ENCODE measurements at regions not wholly inside any gene's neighbourhood (a gene's known extent, or its start where the extent isn't known, plus 50 kb on each side); places are given as distances from the start of the nearest gene placed in this dataset.

GRCh38 chr1:238063454-238063853, 172.7 kb upstream of the ZP4 start:
- TF ChIP-seq KLF10 (tag by site-specific recombination; IDR thresholded peaks at IDR 0.05) (no peak), KLF16 (tag by site-specific recombination; IDR thresholded peaks at IDR 0.05) (no peak), ATF2 (tag by site-specific recombination; IDR thresholded peaks at IDR 0.05; ENCODE audit: low read depth) (no peak), ZNF24 (tag by site-specific recombination; IDR thresholded peaks at IDR 0.05) (no peak), ZNF23 (tag by site-specific recombination; IDR thresholded peaks at IDR 0.05; ENCODE audit: borderline replicate concordance) (no peak), ZNF274 (IDR thresholded peaks at IDR 0.05; ENCODE audit: low read length) (no peak), ZNF274 (tag by site-specific recombination; IDR thresholded peaks at IDR 0.05; ENCODE audit: borderline replicate concordance) (no peak), GLIS1 (tag by site-specific recombination; IDR thresholded peaks at IDR 0.05) (no peak)
- TF ChIP-seq, protein P1, sequence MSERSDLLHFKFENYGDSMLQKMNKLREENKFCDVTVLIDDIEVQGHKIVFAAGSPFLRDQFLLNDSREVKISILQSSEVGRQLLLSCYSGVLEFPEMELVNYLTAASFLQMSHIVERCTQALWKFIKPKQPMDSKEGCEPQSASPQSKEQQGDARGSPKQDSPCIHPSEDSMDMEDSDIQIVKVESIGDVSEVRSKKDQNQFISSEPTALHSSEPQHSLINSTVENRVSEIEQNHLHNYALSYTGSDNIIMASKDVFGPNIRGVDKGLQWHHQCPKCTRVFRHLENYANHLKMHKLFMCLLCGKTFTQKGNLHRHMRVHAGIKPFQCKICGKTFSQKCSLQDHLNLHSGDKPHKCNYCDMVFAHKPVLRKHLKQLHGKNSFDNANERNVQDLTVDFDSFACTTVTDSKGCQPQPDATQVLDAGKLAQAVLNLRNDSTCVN (tag by site-specific recombination; optimal IDR thresholded peaks at IDR 0.05), result no peak
- TF ChIP-seq, protein P2, sequence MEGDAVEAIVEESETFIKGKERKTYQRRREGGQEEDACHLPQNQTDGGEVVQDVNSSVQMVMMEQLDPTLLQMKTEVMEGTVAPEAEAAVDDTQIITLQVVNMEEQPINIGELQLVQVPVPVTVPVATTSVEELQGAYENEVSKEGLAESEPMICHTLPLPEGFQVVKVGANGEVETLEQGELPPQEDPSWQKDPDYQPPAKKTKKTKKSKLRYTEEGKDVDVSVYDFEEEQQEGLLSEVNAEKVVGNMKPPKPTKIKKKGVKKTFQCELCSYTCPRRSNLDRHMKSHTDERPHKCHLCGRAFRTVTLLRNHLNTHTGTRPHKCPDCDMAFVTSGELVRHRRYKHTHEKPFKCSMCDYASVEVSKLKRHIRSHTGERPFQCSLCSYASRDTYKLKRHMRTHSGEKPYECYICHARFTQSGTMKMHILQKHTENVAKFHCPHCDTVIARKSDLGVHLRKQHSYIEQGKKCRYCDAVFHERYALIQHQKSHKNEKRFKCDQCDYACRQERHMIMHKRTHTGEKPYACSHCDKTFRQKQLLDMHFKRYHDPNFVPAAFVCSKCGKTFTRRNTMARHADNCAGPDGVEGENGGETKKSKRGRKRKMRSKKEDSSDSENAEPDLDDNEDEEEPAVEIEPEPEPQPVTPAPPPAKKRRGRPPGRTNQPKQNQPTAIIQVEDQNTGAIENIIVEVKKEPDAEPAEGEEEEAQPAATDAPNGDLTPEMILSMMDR (tag by site-specific recombination; IDR thresholded peaks at IDR 0.05), result no peak
